K562 (cell line): ENCODE measurements at regions not wholly inside any gene's neighbourhood (a gene's known extent, or its start where the extent isn't known, plus 50 kb on each side); places are given as distances from the start of the nearest gene placed in this dataset.

Experiments
- ATAC-seq: fragments of 200-7000 bp; cut with Tn5 transposase; 3 replicates; pipeline ENCODE4 v1.9.1; 2020; ENCODE audit warnings: moderate library complexity
- BruUV-seq: library from RNA; stranded (reverse); fragments of 400-500 nt; replicated peaks from 2 replicates; lab custom pipeline; 2021; lab: Mats Ljungman, UMichigan
- CTCF ChIA-PET: fragments of 300-600 bp; formaldehyde crosslinking; extraction: SDS; loops from one replicate; lab custom pipeline; 2021; ENCODE audit warnings: low intra/inter-chr PET ratio; lab: Yijun Ruan, JAX
- POLR2A ChIA-PET: fragments of 300-600, 350-650 bp; sonication (Branson Sonifier 250); formaldehyde crosslinking; extraction: SDS; loops from one replicate; lab custom pipeline; 2021; ENCODE audit warnings: antibody characterized with exemption, inconsistent platforms; lab: Yijun Ruan, JAX
- DNase-seq, 4 experiments: peaks; one replicate each; pipeline versions ENCODE4 v3.0.0 to v3.0.0-alpha.2; 2011 to 2018; ENCODE audit warnings: low spot score in 3 of 4, mixed read lengths in 3 of 4; ENCODE audit errors: extremely low read depth in 1 of 4
- FAIRE-seq: peaks from 2 replicates; lab custom pipeline; 2011; peaks lifted over from hg19 to GRCh38; lab: Jason Lieb, UNC
- H2AFZ ChIP-seq: 2 replicates; pipeline ENCODE4 v1.6.0; 2011; ENCODE audit warnings: low read depth, low read length, control low read depth, inconsistent platforms
- H3K27ac ChIP-seq: fragments of 200-600 bp; 3 replicates; pipeline ENCODE4 v1.8.0; 2011; ENCODE audit warnings: low read depth, mild to moderate bottlenecking, control low read depth, inconsistent platforms, low read length, moderate library complexity, mixed read lengths; ENCODE audit errors: extremely low read depth
- H3K27me3 ChIP-seq, 2 experiments: fragments of 300-600 bp in 1 of 2; 2 replicates in 1 of 2; 3 replicates in 1 of 2; pipeline versions ENCODE4 v1.6.0 to v1.8.0; 2011; ENCODE audit warnings: inconsistent platforms in 2 of 2, low read length in 2 of 2, mild to moderate bottlenecking in 1 of 2, mixed read lengths in 1 of 2, moderate library complexity in 1 of 2; ENCODE audit not compliant: control insufficient read depth in 2 of 2, insufficient read depth in 2 of 2
- H3K36me3 ChIP-seq: fragments of 300-600 bp; 3 replicates; pipeline ENCODE4 v1.8.0; 2011; ENCODE audit warnings: mild to moderate bottlenecking, low read length, inconsistent platforms; ENCODE audit not compliant: control insufficient read depth, insufficient read depth
- H3K4me1 ChIP-seq, 2 experiments: fragments of 200-600 bp in 1 of 2; replicated peaks in 1 of 2; 2 replicates in 1 of 2; 3 replicates in 1 of 2; pipeline versions ENCODE4 v1.5.1 to v1.8.0; 2011; ENCODE audit warnings: inconsistent platforms in 2 of 2, low read length in 2 of 2, mild to moderate bottlenecking in 1 of 2, mixed read lengths in 1 of 2, moderate library complexity in 1 of 2; ENCODE audit not compliant: control insufficient read depth in 2 of 2, insufficient read depth in 2 of 2
- H3K4me2 ChIP-seq: 2 replicates; pipeline ENCODE4 v1.6.1; 2011; ENCODE audit warnings: low read length, control low read depth, inconsistent platforms, mixed read lengths; ENCODE audit not compliant: insufficient read depth
- H3K4me3 ChIP-seq: fragments of 200-600 bp; sonication (generic), shearing (Covaris generic); 2 replicates; pipeline ENCODE4 v1.5.1; 2016; ENCODE audit warnings: control low read depth, inconsistent platforms
- H3K79me2 ChIP-seq: fragments of 200-600 bp; 3 replicates; pipeline ENCODE4 v1.8.0; 2011; ENCODE audit warnings: low read length, inconsistent platforms; ENCODE audit not compliant: control insufficient read depth, insufficient read depth
- H3K9ac ChIP-seq, 2 experiments: 2 replicates each; pipeline versions ENCODE4 v1.6.0 to v1.6.1; 2011; ENCODE audit warnings: low read depth in 2 of 2, low read length in 2 of 2, control low read depth in 1 of 2, inconsistent platforms in 1 of 2, mild to moderate bottlenecking in 1 of 2, mixed read lengths in 1 of 2; ENCODE audit not compliant: insufficient read depth in 1 of 2
- H3K9me1 ChIP-seq: one replicate; pipeline ENCODE4 v1.6.0; 2011; ENCODE audit warnings: inconsistent platforms, mild to moderate bottlenecking, low read length, moderate library complexity; ENCODE audit not compliant: control insufficient read depth, insufficient read depth
- H3K9me3 ChIP-seq: replicated peaks from 2 replicates; pipeline ENCODE4 v1.5.1; 2011; ENCODE audit warnings: low read depth, low read length, inconsistent platforms; ENCODE audit not compliant: control insufficient read depth, insufficient read depth
- H4K20me1 ChIP-seq: replicated peaks from 2 replicates; pipeline ENCODE4 v1.6.1; 2011; ENCODE audit warnings: low read length, inconsistent platforms, mixed read lengths; ENCODE audit not compliant: control insufficient read depth, insufficient read depth
- ARID3B ChIP-seq: fragments of 250-450 bp; sonication (Bioruptor Pico); IDR thresholded peaks from 2 replicates; pipeline ENCODE4 v1.4.0; 2020; ENCODE audit warnings: borderline replicate concordance
- CBX2 ChIP-seq: fragments of 200-600 bp; sonication (generic); IDR thresholded peaks from one replicate; pipeline ENCODE4 v1.6.1; 2012; ENCODE audit warnings: mild to moderate bottlenecking, low read length, inconsistent platforms; ENCODE audit not compliant: insufficient read depth, poor library complexity, severe bottlenecking
- CXXC5 ChIP-seq: fragments of 250-450 bp; sonication (Bioruptor Pico); IDR thresholded peaks from 2 replicates; pipeline ENCODE4 v1.8.0; 2022; ENCODE audit warnings: inconsistent platforms, mild to moderate bottlenecking, moderate library complexity
- DNMT1 ChIP-seq: fragments of 450-650 bp; IDR thresholded peaks from 2 replicates; pipeline ENCODE4 v1.6.1; 2016; ENCODE audit warnings: antibody characterized with exemption, mild to moderate bottlenecking
- FUS ChIP-seq: fragments of 200-400 bp; formaldehyde crosslinking; optimal IDR thresholded peaks from 2 replicates; pipeline ENCODE3; 2017; ENCODE audit warnings: low read depth, low read length
- GTF2E2 ChIP-seq: fragments of 200-800 bp; sonication (Bioruptor generic); IDR thresholded peaks from 2 replicates; pipeline ENCODE4 v1.6.1; 2016; ENCODE audit warnings: missing genetic modification characterization, missing compliant biosample characterization
- MTA2 ChIP-seq: fragments of 450-650 bp; IDR thresholded peaks from 2 replicates; pipeline ENCODE4 v1.6.1; 2016; ENCODE audit warnings: low read depth
- RAD51 ChIP-seq: fragments of 450-650 bp; IDR thresholded peaks from 2 replicates; pipeline ENCODE4 v1.7.1; 2016; ENCODE audit warnings: low read depth, mild to moderate bottlenecking, borderline replicate concordance
- SRSF7 ChIP-seq: fragments of 200-400 bp; formaldehyde crosslinking; optimal IDR thresholded peaks from 2 replicates; pipeline ENCODE3; 2017; ENCODE audit warnings: mild to moderate bottlenecking, low read depth, low read length
- TBP ChIP-seq: optimal IDR thresholded peaks from 2 replicates; pipeline ENCODE3; 2011; ENCODE audit warnings: low read depth, low read length, improper control_type of control experiment
- THRB ChIP-seq: fragments of 450-650 bp; formaldehyde crosslinking; conservative IDR thresholded peaks from 2 replicates; pipeline ENCODE4 v1.4.0; 2022; ENCODE audit warnings: mild to moderate bottlenecking, missing genetic modification characterization
- ZNF408 ChIP-seq: fragments of 250-450 bp; sonication (Bioruptor Pico); IDR thresholded peaks from 2 replicates; pipeline ENCODE4 v1.4.0; 2020; ENCODE audit warnings: low read depth, mild to moderate bottlenecking, moderate library complexity
- ZNF717 ChIP-seq: fragments of 250-450 bp; sonication (Bioruptor Pico); IDR thresholded peaks from 2 replicates; pipeline ENCODE4 v1.5.0; 2021
- WGBS: fragments of 100-300 bp; shearing (Covaris generic); methylation state at CpG from one replicate; pipeline ENCODE4 v1.1.6; 2016; ENCODE audit warnings: low coverage, mixed read lengths; ENCODE audit not compliant: insufficient coverage; ENCODE audit errors: missing lambda C conversion rate; 5-methylcytosine and 5-hydroxymethylcytosine counted together
- in situ Hi-C: fragments of 300-500 bp; cut with MboI; formaldehyde crosslinking; loops from 4 replicates; pipeline ENCODE4 v1.15.0; 2018; ENCODE audit warnings: inconsistent platforms, mixed read lengths
- intact Hi-C: fragments of 100-400 bp; cut with micrococcal nuclease; formaldehyde crosslinking; loops from 2 replicates; pipeline ENCODE4 v1.14.2; 2022

- ChIA-PET POLR2A (no interaction called here), CTCF (no interaction called here)
- H3K27ac ChIP-seq, result no peak overlapping the region
- intact Hi-C loops, result no loop called here
- H4K20me1 ChIP-seq, result no peaks in the 10 kb centered on the region
- 0% methylated on average over 2 of the region's 2 CpGs for WGBS
- H3K9me3 ChIP-seq, result no peaks in the 10 kb centered on the region; the same call in 1 of the 2 replicates
- no peak for FAIRE-seq
- H3K9ac ChIP-seq, result no peak overlapping the region
- H3K36me3 ChIP-seq, result no peaks in the 10 kb centered on the region
- no TSS peak for BruUV-seq
- no peaks in the 10 kb centered on the region for H3K4me1 ChIP-seq
- no peak for ATAC-seq
- TF ChIP-seq GTF2E2 (tag) (no peak), SRSF7 (no peak), ARID3B (CRISPR knock-in tag) (no peak), MTA2 (no peak), THRB (CRISPR knock-in tag) (no peak), FUS (no peak), ZNF408 (CRISPR knock-in tag) (no peak), CXXC5 (CRISPR knock-in tag) (no peak), CBX2 (no peak), DNMT1 (no peak), RAD51 (no peak), TBP (no peak), ZNF717 (CRISPR knock-in tag) (no peak)
- TF ChIP-seq, all 486 proteins: peak for 0
- in situ Hi-C loops, result no loop called here
- Histone ChIP-seq H3K4me3 (no peak overlapping the region), H2AFZ (no peak overlapping the region), H3K4me2 (no peak overlapping the region), H3K27me3 (no peaks in the 10 kb centered on the region), H3K79me2 (no peaks in the 10 kb centered on the region), H3K9me1 (no peaks in the 10 kb centered on the region)
- no peak for DNase-seq
Measured at GRCh38 chr6:132147530-132148011, 196.4 kb upstream of the CCN2 start.
